ENCODE measurements at regions not wholly inside any gene's neighbourhood (a gene's known extent, or its start where the extent isn't known, plus 50 kb on each side); places are given as distances from the start of the nearest gene placed in this dataset.

- TF ChIP-seq POLR2AphosphoS5 (IDR thresholded peaks at IDR 0.05; ENCODE audit: low read depth, low read length) = no peak
- TF ChIP-seq CTCF (IDR thresholded peaks at IDR 0.05 in 2 of 3, conservative IDR thresholded peaks at IDR 0.05 in 1 of 3; ENCODE audit: borderline replicate concordance in 1 of 3, insufficient read depth in 1 of 3, low read depth in 2 of 3, low read length in 2 of 3) = no peak
- no peak for TF ChIP-seq POLR2A (IDR thresholded peaks at IDR 0.05; ENCODE audit: borderline replicate concordance, extremely low read depth, insufficient read depth, insufficient read length)
- TF ChIP-seq CEBPB (IDR thresholded peaks at IDR 0.05; ENCODE audit: low read depth) = no peak
- TF ChIP-seq EZH2phosphoT487 (IDR thresholded peaks at IDR 0.05; ENCODE audit: borderline replicate concordance) = no peak
- no peak for TF ChIP-seq TCF7L2 (IDR thresholded peaks at IDR 0.05; ENCODE audit: borderline replicate concordance, extremely low read depth, insufficient read depth, insufficient read length)
- no peak for TF ChIP-seq REST (IDR thresholded peaks at IDR 0.05; ENCODE audit: low read depth)
- TF ChIP-seq ZFX (IDR thresholded peaks at IDR 0.05) = no peak
- TF ChIP-seq EGR1 (IDR thresholded peaks at IDR 0.05; ENCODE audit: low read depth) = no peak
- TF ChIP-seq JUND (IDR thresholded peaks at IDR 0.05) = no peak
- TF ChIP-seq SP1 (IDR thresholded peaks at IDR 0.05; ENCODE audit: low read depth) = no peak
Measured at GRCh38 chr22:49106842-49107152, 720.9 kb downstream of the BRD1 start.
